MM.1S (cell line): ENCODE measurements at regions not wholly inside any gene's neighbourhood (a gene's known extent, or its start where the extent isn't known, plus 50 kb on each side); places are given as distances from the start of the nearest gene placed in this dataset.

ENCODE experiments used
- CTCF ChIP-seq: fragments of 300-600 bp; sonication (generic); IDR thresholded peaks from 2 replicates; pipeline ENCODE4 v1.5.1; 2016; ENCODE audit warnings: antibody characterized with exemption, low read length, mixed read lengths
- EZH2 ChIP-seq: fragments of 300-600 bp; sonication (generic); optimal IDR thresholded peaks from 2 replicates; pipeline ENCODE3; 2017; ENCODE audit warnings: low read depth, mild to moderate bottlenecking, antibody characterized with exemption, low read length, mixed read lengths
- EZH2phosphoT487 ChIP-seq: fragments of 300-600 bp; sonication (generic); IDR thresholded peaks from 2 replicates; pipeline ENCODE4 v1.6.1; 2018; ENCODE audit warnings: antibody characterized with exemption, low read length

GRCh38 chr3:89586676-89587075, 479.3 kb downstream of the EPHA3 start:
- TF ChIP-seq CTCF (no peak), EZH2 (no peak), EZH2phosphoT487 (no peak)
